HTR-8/SVneo (cell line): ENCODE measurements at regions not wholly inside any gene's neighbourhood (a gene's known extent, or its start where the extent isn't known, plus 50 kb on each side); places are given as distances from the start of the nearest gene placed in this dataset.

ENCODE experiments used
- DNase-seq: peaks from one replicate; pipeline ENCODE4 v3.0.0; 2011; ENCODE audit warnings: low spot score, mixed read lengths; ENCODE audit not compliant: insufficient read length
- FAIRE-seq: peaks from 2 replicates; lab custom pipeline; 2011; peaks lifted over from hg19 to GRCh38; lab: Jason Lieb, UNC

- no peak for DNase-seq
- FAIRE-seq: no peak
Observed at GRCh38 chr18:40041951-40042350, 1913.1 kb upstream of the PIK3C3 start.

GRCh38 chr18:40040574-40040973 lies 1914.5 kb upstream of the PIK3C3 start:
- no peak for DNase-seq
- no peak for FAIRE-seq

GRCh38 chr18:40037356-40037755 lies 1917.7 kb upstream of the PIK3C3 start:
- DNase-seq: no peak
- FAIRE-seq: no peak

GRCh38 chr18:40036861-40037260 lies 1918.2 kb upstream of the PIK3C3 start:
- no peak for FAIRE-seq
- no peak for DNase-seq

GRCh38 chr18:40035966-40036365 lies 1919.1 kb upstream of the PIK3C3 start:
- DNase-seq (no peak), FAIRE-seq (no peak)

GRCh38 chr18:40032076-40032475 lies 1923.0 kb upstream of the PIK3C3 start:
- DNase-seq (no peak), FAIRE-seq (no peak)

- DNase-seq: no peak
- no peak for FAIRE-seq
Observed at GRCh38 chr18:40031435-40031834, 1923.6 kb upstream of the PIK3C3 start.

- DNase-seq: no peak
- no peak for FAIRE-seq
Observed at GRCh38 chr18:40019797-40020392, 1935.1 kb upstream of the PIK3C3 start.

GRCh38 chr18:40018266-40018665 lies 1936.8 kb upstream of the PIK3C3 start:
- FAIRE-seq (no peak), DNase-seq (no peak)

GRCh38 chr18:40017021-40017420 lies 1938.0 kb upstream of the PIK3C3 start:
- FAIRE-seq: no peak
- no peak for DNase-seq

GRCh38 chr18:40016405-40016804 lies 1938.6 kb upstream of the PIK3C3 start:
- FAIRE-seq (no peak), DNase-seq (no peak)

- DNase-seq (peak; percentile 3), FAIRE-seq (no peak)
Observed at GRCh38 chr18:40013001-40013609, 1941.9 kb upstream of the PIK3C3 start.

- no peak for FAIRE-seq
- DNase-seq: no peak
Observed at GRCh38 chr18:40011201-40011600, 1943.8 kb upstream of the PIK3C3 start.

- FAIRE-seq: no peak
Observed at GRCh38 chr18:40006634-40007033, 1948.4 kb upstream of the PIK3C3 start.

GRCh38 chr18:40004246-40004645 lies 1950.8 kb upstream of the PIK3C3 start:
- no peak for DNase-seq
- no peak for FAIRE-seq

More at GRCh38 chr18:40006634-40007033, 1948.4 kb upstream of the PIK3C3 start:
- no peak for DNase-seq

GRCh38 chr18:39998317-39998716 lies 1956.7 kb upstream of the PIK3C3 start:
- DNase-seq (no peak), FAIRE-seq (no peak)

- no peak for FAIRE-seq
- peak; percentile 2 for DNase-seq
Observed at GRCh38 chr18:39994498-39994897, 1960.5 kb upstream of the PIK3C3 start.

- FAIRE-seq (no peak), DNase-seq (no peak)
Observed at GRCh38 chr18:39991696-39992265, 1963.3 kb upstream of the PIK3C3 start.

GRCh38 chr18:39990540-39990939 lies 1964.5 kb upstream of the PIK3C3 start:
- FAIRE-seq (no peak), DNase-seq (no peak)

GRCh38 chr18:39976771-39977170 lies 1978.3 kb upstream of the PIK3C3 start:
- FAIRE-seq: no peak
- no peak for DNase-seq

- no peak for FAIRE-seq
- no peak for DNase-seq
Observed at GRCh38 chr18:39972521-39972920, 1982.5 kb upstream of the PIK3C3 start.
